ENCODE measurements at regions not wholly inside any gene's neighbourhood (a gene's known extent, or its start where the extent isn't known, plus 50 kb on each side); places are given as distances from the start of the nearest gene placed in this dataset.
"Not testable (repeated sequence)": the region's sequence is repeated elsewhere in the genome, so short reads cannot be mapped to it uniquely, and the experiment has no call there.

DNA sequence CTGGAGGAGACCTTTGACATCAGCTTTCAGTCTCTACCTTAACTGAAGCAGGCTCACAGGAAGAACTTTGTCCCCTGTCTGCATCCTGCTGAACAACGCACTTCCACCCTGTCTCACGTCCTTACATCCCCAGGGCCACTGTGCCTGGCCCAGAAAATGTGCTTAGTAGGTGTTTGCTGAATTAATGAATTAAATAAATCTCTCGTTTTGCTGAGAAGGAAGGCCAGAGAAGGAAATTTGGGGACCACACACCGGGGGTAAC, 54.3 kb upstream of the CREB3L1 start:
- DNase-seq (ENCODE audit: low read depth in 2 of 2): no peak

DNA sequence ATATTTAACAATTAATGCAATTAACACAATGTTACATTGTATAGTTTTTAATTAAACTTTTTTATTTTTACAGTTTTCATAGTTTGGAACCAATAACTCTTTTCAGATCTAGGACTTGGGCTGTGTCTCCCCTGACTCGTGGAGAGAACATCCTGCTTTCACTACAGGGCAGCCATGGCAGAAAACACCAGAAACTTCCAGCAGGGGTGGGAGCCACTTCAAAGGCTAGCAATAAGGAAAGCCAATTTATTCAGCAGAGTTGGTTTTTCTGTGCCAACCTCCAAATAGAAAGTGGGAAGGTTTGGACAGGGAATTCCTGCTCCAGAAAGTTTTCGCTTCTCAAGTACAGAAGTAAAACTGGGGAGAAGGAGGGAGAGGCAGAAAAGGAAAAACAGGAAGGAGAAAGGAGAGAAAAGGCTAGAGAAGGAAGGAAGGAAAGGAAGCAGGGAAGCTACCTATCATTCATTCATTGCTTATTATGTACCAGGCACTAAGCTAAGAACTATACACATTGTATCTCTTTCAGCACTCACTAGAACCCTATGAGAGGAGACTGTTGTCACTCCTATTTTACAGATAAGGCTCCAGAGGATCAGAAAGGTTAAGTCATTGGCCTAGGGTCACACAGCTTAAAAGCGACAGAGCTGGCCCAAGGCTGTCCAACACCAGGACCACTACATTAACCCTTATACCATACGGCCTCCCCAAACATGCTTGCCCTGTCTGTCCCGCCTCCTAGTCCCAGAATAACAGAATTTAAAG, 54.8 kb upstream of the CREB3L1 start:
- DNase-seq (ENCODE audit: low read depth in 2 of 2): no peak

DNA sequence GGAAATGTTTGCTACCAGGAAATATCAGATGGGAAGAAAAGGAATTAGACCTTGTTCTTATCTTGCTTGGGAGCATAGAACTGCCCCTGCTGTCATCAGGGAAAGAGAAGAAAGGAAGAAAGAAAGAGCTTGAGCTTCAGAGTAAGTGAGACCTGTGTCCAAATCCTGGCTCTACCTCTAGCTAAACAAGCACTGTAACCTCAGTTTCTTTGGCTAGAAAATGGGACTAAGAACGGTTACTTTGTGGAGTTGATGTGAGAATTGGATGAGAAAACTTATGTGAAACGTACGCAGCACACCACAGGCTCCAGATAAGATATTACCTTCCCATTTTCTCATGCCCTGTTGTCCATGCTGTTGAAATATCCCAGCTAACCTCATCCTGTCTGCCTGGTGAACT, 57.1 kb upstream of the CREB3L1 start:
- DNase-seq (ENCODE audit: low read depth in 2 of 2): no peak

GRCh38 chr11:46216765-46217089, 60.7 kb upstream of the CREB3L1 start:
- DNase-seq (ENCODE audit: low read depth in 2 of 2): no peak

DNA sequence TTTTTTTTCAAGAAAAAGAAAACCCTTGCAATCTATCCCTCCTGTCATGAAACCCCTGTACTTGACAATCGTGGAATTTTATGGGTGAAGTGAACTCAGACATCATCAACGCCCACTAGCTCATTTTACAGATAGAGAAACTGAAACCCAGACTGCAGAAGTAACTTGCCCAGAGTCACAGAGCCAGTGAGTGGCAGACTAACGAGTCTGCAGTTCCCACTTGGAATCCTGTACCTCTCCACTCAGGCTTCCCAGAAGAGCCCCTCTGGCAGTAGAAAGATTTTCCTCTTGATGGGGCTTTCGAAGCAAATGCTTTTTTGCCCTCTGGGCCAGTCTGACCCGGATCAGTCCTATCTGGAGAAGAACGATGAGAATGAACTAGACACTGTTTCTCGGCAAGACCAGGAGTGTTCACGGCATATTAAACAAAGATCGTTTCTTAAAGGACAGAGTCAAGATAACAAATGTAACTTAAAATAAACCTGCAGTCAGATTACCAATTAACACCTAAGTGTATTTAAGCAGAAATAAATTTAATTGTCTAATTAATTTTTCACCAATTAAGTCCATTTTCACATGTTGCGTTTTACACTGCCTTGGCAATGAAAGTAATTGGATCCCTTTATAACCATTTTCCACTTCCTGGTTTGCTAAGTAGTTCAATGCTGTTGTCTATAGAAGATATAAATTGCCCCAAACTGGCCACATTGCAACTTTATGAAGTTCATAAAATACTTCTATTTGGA, 61.3 kb upstream of the CREB3L1 start:
- DNase-seq (ENCODE audit: low read depth in 2 of 2): peak in 1 of 2 donors; percentile 36

DNA sequence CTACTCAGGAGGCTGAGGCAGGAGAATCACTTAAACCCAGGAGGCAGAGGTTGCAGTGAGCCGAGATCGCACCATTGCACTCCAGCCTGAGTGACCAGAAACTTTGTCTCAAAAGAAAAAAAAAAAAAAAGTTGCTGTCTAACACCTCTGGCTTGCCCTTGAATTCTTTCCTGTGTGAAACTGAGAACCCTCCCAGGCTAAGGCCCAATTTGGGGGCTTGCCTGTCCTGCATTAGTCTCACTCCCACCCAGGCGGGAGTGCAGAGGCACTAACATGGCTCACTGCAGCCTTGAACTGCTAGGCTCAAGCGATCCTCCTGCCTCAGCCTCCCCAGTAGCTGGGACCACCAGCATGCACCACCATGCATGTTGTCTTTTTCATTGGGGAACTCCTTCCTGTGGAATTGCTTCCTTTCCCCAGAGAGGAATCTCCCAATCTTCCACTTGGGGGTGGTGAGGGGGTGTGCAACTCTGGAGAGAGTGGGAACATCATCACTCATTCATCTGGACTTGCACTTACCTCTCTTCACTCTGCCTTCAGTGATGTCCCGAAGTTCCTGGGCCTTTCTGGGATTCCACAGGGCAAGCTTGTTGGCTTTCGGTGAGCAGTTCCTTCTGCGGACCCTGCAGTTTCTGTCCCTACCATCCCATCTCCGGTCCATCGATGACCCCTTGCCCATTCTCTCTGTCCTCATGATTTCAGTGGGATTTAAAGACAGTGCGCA, 62.1 kb upstream of the CREB3L1 start:
- no peak for DNase-seq (ENCODE audit: low read depth in 2 of 2)

DNA sequence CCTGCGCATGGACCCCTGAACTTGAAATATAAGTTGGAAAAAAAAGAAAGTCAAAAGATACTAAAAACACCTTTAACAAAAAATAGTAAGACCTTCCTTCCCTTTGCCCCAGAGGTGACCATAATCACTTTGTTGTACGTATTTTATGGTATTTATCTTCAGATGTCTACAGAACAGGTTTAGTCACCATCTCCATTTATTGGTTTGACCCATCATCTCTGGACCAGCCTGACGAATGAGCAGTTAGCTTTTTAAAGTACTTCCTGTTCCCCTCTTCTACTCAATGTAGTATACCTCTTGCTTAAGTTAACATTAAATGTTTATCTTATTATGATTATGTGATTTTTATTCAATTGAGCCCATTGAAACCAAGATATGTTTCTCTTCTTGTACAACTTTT, 64.7 kb upstream of the CREB3L1 start:
- DNase-seq (ENCODE audit: low read depth in 2 of 2): no peak

GRCh38 chr11:46210856-46211255, 66.6 kb upstream of the CREB3L1 start:
- no peak for DNase-seq (ENCODE audit: low read depth in 2 of 2)

GRCh38 chr11:46210133-46210636, 67.3 kb upstream of the CREB3L1 start:
- DNase-seq (ENCODE audit: low read depth in 2 of 2): peak; percentile 11 to 70

DNA sequence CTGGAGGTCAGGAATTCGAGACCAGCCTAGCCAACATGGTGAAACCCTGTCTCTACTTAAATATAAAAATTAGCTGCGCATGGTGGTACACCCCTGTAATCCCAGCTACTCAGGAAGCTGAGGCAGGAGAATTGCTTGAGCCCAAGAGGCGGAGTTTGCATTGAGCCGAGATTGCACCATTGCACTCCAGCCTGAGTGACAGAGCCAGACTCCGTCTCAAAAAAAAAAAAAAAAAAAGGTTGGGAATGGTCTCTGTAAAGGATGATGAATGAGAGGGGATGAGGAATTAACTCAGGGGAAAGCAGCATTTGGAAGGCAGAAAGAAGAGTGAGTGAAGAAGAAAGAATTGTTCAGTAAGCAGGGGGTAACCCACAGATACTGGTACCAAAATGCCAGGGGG, 67.8 kb upstream of the CREB3L1 start:
- DNase-seq (ENCODE audit: low read depth in 2 of 2): not testable (repeated sequence)

DNA sequence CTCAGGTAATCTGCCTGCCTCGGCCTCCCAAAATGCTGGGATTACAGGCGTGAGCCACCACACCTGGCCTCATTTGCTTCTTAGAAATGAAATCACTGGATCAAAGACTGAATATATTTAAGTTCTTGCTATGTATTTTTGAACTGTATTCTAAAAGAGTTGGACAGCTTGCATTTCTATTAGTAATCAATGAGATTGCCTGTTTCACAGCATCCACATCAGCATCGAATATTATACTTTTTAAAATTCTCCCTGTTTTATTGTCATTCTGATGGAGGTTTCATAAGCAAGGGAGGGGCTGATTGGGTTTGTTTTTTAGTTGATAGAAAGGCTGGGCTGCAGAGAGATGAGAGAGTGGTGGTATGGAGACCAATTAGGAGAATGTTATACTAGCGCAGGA, 68.7 kb upstream of the CREB3L1 start:
- DNase-seq (ENCODE audit: low read depth in 2 of 2): no peak

- no peak for DNase-seq (ENCODE audit: low read depth in 2 of 2)
Measured at GRCh38 chr11:46207270-46207669, 70.2 kb upstream of the CREB3L1 start.

GRCh38 chr11:46204415-46204814, 73.0 kb upstream of the CREB3L1 start:
- not testable (repeated sequence) for DNase-seq (ENCODE audit: low read depth in 2 of 2)

DNA sequence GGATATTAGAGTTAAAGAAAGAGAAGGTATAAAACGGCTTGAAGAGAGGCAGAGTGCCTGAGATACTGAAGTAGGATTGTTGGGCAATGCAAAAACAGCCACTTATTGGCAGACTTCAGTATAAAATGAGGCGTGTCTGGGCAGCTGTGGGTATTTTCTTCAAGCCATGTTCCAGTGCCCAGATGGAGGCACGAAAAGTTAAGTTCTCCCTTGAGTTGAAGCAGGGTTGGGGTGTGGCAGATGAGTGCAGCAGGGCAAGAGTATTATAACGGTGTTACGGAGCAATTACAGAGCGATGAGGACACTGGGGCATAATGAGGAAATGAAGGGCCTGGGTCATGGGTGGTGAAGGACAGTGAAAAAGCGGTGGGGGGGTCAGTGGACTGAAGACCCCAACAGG, 73.7 kb upstream of the CREB3L1 start:
- no peak for DNase-seq (ENCODE audit: low read depth in 2 of 2)

DNA sequence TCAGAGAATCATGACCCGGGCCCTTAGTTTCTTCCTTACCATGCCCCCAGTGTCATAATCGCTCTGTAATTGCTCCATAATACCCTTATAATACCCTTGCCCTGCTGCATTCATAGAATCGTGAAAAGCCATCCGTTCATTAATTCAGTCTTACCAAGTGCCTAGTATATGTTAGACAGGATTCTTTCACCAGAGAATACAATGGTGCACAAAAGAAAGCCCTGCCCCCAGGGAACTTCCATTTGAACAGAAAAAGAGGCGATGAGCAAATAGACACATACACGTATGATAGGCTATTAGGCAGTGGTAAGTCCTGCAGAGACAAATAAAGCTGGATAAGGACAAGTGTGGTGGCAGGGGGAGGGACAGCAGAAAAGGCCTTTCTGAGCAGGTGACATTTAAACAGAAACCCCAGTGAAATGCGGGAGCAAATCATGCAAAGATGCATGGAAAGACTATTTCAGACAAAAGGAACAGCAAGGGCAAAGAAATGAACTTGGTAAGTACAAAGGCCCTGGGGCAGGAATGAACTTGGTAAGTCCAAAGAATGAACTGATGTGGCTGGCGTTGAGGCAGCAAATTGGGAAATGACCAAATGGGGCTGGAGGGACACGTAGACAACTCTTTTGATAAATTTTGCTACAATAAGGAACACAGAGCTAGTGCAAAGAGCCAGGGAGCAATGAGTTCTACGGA, 74.6 kb upstream of the CREB3L1 start:
- DNase-seq (ENCODE audit: low read depth in 2 of 2): no peak

GRCh38 chr11:46202149-46202548, 75.3 kb upstream of the CREB3L1 start:
- no peak for DNase-seq (ENCODE audit: low read depth in 2 of 2)

DNA sequence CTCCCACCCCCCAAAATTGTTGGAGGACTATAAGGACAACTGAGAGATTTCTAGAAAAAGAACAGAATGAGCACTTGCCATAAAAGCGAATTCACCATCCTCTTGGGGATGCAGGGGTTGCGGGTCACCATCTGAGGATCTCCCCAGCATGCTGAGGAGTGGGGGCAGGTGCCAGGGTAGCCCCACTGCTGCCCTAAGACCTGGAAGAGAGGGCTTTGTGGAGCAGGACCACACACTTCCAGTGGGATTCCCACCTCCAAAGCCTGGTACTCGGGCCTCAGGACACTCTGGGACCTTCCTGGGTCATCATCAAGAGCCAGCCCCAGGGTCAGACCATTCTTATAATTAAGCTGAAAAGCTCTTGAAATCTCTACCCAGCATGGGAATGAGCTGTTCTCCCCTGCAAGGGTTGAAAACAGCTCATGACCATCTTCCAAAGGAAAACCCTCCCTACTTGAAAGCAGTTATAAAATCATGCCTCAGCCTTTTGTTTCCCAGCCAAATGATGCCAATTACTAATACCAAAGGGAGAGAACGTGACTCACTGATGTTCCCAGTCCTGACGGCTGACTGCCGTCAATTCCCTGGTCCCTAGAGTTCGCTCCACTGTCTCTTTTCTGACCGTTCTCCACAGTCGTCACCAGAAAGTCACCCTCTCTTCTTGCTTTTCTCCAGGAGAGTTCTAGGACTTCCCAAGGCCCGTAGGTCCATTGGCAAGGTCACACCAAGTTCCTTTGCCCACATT, 76.8 kb upstream of the CREB3L1 start:
- no peak for DNase-seq (ENCODE audit: low read depth in 2 of 2)

GRCh38 chr11:46198245-46199240, 77.3 kb upstream of the PHF21A start:
- DNase-seq (ENCODE audit: low read depth in 2 of 2): no peak

DNA sequence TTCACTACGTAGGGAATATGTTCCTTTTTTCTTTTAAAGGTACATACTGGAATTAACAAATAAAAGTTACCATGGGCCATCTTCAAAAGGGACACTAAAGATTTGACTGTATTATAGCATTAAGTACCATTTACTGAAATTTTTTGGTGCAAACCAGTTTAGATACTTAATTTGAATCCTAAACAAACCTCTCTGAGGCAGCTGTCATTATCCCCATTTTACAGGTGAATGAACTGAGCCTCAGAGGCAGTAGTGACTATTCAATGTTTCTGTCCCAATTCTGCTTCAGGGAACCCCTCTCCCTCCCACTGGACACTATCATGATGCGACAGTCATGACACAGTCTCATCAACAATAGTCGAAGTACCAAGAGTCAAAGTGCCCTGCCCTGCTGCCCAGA, 76.2 kb upstream of the PHF21A start:
- no peak for DNase-seq (ENCODE audit: low read depth in 2 of 2)

DNA sequence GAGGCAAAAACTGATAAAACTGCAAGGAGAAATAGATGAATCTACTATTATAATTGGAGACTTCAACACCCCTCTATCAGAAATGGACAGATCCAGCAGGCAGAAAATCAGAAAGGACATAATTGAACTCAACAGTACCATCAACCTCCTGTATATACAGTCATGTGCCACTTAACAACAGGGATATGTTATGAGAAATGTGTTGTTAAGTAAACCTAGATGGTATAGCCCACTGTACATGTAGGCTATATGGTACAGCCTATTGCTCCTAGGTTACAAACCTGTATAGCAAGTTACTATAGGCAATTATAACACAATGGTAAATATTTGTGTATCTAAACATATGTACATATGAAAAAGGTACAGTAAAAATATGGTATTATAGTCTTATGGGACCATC, 66.8 kb upstream of the PHF21A start:
- no peak for DNase-seq (ENCODE audit: low read depth in 2 of 2)

All from lung microvascular endothelial cell (primary cell).